Right lobe of liver (tissue), 6 donors: ENCODE measurements at regions not wholly inside any gene's neighbourhood (a gene's known extent, or its start where the extent isn't known, plus 50 kb on each side); places are given as distances from the start of the nearest gene placed in this dataset.

Experiments
- ATAC-seq, 4 donors: fragments of 200-7000 bp; cut with Tn5 transposase; one replicate each; pipeline ENCODE4 v1.9.1; 2020; ENCODE audit warnings: mild to moderate bottlenecking in 4 of 4, moderate library complexity in 4 of 4
- DNase-seq, 3 donors: peaks; one replicate each; pipeline ENCODE4 v3.0.0-alpha.2; 2020
- H3K27ac ChIP-seq, 3 donors: fragments of 200-600 bp; one replicate each; pipeline ENCODE4 v1.8.0; 2022
- H3K27me3 ChIP-seq, 2 donors: fragments of 200-600 bp; one replicate each; pipeline ENCODE4 v1.8.0; 2022
- H3K36me3 ChIP-seq, 4 donors: fragments of 200-600 bp; sonication (generic) in 1 of 4; one replicate each; pipeline versions ENCODE4 v1.5.1 to v1.8.0; 2017 to 2022; ENCODE audit warnings: control low read depth in 1 of 4
- H3K4me1 ChIP-seq, 4 donors: fragments of 200-600 bp; sonication (generic) in 1 of 4; one replicate each; pipeline versions ENCODE4 v1.5.1 to v1.8.0; 2017 to 2022; ENCODE audit warnings: control low read depth in 1 of 4
- H3K4me3 ChIP-seq, 3 donors: fragments of 200-600 bp; one replicate each; pipeline ENCODE4 v1.8.0; 2022
- H3K9me3 ChIP-seq, 4 donors: fragments of 200-600 bp; sonication (generic) in 1 of 4; one replicate each; pipeline versions ENCODE4 v1.5.1 to v1.8.0; 2017 to 2022; ENCODE audit warnings: control low read depth in 1 of 4
- POLR2A ChIP-seq: fragments of 450-650 bp; IDR thresholded peaks from one replicate; pipeline ENCODE4 v1.6.1; 2017; ENCODE audit warnings: antibody characterized with exemption, mild to moderate bottlenecking
- WGBS: methylation state at CpG from one replicate; pipeline ENCODE4 v1.1.6; 2018; ENCODE audit warnings: low coverage, low lambda C conversion rate; ENCODE audit not compliant: insufficient coverage; ENCODE audit errors: missing lambda C conversion rate; 5-methylcytosine and 5-hydroxymethylcytosine counted together
- intact Hi-C, 2 donors: fragments of 100-400 bp; cut with DNase I; formaldehyde crosslinking; loops; one replicate each; pipeline versions ENCODE4 v1.11.2 to v1.14.1; 2022
- TF ChIP-seq, protein P1 (sequence below), 4 donors: fragments of 200-600 bp in 3 of 4; fragments of 450-650 bp in 1 of 4; IDR thresholded peaks; one replicate each; pipeline versions ENCODE4 v1.5.1 to v1.8.0; 2016 to 2022; ENCODE audit warnings: antibody characterized with exemption in 4 of 4, mild to moderate bottlenecking in 2 of 4
- donor health status: DM: no; HTN: yes; CAD: no.
- donor health status: DM: no; HTN: no; CAD: no.
- donor health status: DM: no; HTN: no; CAD: no.
- donor health status: DM: no; HTN: yes; CAD: no.
- donor health status: DM: no; HTN: yes; CAD: no.

DNA sequence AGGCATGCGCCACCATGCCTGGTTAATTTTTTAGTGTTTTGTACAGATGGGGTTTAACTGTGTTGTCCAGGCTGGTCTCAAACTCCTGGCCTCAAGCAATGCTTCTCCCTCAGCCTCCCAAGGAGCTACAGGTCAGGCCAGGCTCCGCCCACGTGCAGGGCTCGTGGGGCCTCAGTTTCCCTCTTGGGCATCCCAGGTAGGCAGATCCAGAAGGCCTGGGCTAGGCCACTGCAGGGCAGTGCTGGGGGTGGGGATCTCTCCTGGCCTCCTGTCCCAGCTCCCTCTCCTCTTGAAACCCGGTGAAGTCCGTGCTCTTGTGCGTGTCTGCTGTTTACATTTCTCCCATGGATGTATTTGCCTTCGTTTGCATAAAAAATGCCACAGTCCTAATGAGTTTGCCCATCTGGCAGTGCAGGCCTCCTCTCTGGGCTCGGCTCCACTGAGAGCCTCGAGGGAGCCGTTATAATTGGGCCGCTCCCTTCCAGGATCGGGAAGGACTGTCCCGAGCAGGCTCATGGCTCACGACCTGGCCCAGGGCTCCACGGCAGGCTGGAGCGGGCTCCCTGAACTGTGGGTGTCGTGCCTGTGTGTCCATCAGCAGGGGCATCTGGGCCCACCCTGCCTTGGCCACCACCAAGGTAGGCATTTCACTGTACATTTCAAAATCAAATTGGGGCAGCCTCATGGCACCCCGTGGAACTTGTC is 52.6 kb upstream of the RUFY1 start:
- intact Hi-C loops: loop anchor here in 1 of 2 donors (5.0 kb wide), 1 partner anchor 330 kb away; no protein-coding TSS in a partner anchor
- 75% methylated on average over 2 of the region's 19 CpGs for WGBS
- no peak for ATAC-seq

DNA sequence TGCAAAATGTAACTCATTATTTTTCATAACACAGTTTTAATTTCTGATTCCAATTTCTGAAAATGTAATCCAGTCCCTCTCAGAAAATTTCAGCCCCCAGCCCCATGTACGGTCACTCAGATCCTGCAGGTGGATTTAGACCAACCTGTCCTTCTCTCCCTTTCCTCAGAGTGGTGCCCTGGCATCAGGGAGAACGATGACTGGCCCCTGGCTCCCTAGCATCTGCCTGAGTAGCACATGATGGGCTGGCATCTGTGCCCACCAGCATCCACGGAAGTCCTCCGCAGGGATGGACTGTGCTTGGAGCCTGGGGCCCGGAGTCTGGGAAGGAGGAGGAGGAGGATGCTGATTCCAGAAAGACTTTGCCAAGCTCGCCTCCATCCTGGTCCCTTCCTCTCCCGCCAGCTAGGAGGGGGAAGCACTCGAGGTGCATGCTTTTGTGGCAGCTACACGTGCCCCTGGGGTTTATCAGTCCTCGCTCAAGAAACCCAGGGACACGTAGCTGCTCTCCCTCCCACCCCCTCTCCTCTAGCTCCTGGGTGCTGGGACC is 54.4 kb upstream of the RUFY1 start:
- Histone ChIP-seq H3K4me1 (no peaks in the 10 kb centered on the region), H3K36me3 (no peaks in the 10 kb centered on the region), H3K4me3 (no peak overlapping the region), H3K27me3 (no peaks in the 10 kb centered on the region), H3K9me3 (no peaks in the 10 kb centered on the region), H3K27ac (no peak overlapping the region)
- WGBS: 59% methylated on average over 3 of the region's 11 CpGs
- DNase-seq: no peak
- ATAC-seq: peak in 3 of 4 donors; percentile 14 to 27 (median 17)
- intact Hi-C loops: loop anchor here in 1 of 2 donors (5.0 kb wide), 1 partner anchor 329 kb away; no protein-coding TSS in a partner anchor
- TF ChIP-seq POLR2A: no peak
- TF ChIP-seq, protein P1, sequence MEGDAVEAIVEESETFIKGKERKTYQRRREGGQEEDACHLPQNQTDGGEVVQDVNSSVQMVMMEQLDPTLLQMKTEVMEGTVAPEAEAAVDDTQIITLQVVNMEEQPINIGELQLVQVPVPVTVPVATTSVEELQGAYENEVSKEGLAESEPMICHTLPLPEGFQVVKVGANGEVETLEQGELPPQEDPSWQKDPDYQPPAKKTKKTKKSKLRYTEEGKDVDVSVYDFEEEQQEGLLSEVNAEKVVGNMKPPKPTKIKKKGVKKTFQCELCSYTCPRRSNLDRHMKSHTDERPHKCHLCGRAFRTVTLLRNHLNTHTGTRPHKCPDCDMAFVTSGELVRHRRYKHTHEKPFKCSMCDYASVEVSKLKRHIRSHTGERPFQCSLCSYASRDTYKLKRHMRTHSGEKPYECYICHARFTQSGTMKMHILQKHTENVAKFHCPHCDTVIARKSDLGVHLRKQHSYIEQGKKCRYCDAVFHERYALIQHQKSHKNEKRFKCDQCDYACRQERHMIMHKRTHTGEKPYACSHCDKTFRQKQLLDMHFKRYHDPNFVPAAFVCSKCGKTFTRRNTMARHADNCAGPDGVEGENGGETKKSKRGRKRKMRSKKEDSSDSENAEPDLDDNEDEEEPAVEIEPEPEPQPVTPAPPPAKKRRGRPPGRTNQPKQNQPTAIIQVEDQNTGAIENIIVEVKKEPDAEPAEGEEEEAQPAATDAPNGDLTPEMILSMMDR (IDR thresholded peaks at IDR 0.05): no peak

More for the DNA sequence above, 52.6 kb upstream of the RUFY1 start:
- TF ChIP-seq, protein P1 (IDR thresholded peaks at IDR 0.05): no peak
- TF ChIP-seq POLR2A: no peak
- no peak for DNase-seq
- no peak overlapping the region for H3K27ac ChIP-seq
- H3K36me3 ChIP-seq: no peaks in the 10 kb centered on the region
- H3K4me3 ChIP-seq: no peak overlapping the region
- H3K9me3 ChIP-seq: no peaks in the 10 kb centered on the region
- H3K4me1 ChIP-seq: no peaks in the 10 kb centered on the region
- no peaks in the 10 kb centered on the region for H3K27me3 ChIP-seq

DNA sequence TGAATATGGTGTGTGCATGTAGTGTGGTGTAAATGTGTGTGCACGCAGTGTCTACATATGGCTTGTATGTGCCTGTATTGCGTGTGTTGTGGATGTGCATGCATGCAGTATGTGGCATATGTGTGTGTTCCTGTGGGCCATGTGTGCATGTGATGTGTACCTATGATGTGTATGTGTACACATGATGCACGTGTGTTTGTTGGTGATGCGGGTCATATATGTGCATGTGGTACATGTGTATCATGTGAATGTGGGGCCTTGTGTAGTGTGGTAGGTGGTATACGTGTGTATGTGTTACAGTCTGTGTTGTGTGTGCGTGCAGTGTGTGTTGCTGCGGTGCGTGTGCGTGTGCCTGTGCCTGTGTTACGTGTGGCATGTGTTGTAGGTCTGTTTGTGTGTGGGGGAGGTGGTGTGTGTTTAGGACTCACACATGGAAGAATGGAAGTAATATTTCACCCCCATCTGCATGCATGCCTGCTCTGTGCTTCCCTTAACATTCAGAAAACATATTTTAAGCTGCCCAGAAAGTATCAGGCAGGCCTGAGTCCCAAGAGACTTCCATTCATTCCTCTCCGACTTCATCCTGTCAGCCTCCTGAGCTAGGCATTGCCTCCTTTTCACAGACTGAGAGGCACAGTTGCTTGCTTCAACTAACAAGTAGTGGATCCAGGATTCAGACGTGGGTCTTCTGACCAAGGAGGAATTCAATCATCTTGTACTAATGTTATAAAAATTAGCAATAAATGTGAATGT is 55.4 kb upstream of the RUFY1 start:
- WGBS: 77% methylated on average over 11 of the region's 12 CpGs
- Histone ChIP-seq H3K9me3 (no peaks in the 10 kb centered on the region), H3K36me3 (no peaks in the 10 kb centered on the region), H3K27me3 (no peaks in the 10 kb centered on the region), H3K27ac (no peak overlapping the region), H3K4me3 (no peak overlapping the region), H3K4me1 (no peaks in the 10 kb centered on the region)
- no peak for ATAC-seq
- no peak for TF ChIP-seq POLR2A
- TF ChIP-seq, protein P1 (IDR thresholded peaks at IDR 0.05): no peak
- no peak for DNase-seq
- intact Hi-C loops: loop anchor here (5.0 kb wide), 1 partner anchor 328 kb away; no protein-coding TSS in a partner anchor

DNA sequence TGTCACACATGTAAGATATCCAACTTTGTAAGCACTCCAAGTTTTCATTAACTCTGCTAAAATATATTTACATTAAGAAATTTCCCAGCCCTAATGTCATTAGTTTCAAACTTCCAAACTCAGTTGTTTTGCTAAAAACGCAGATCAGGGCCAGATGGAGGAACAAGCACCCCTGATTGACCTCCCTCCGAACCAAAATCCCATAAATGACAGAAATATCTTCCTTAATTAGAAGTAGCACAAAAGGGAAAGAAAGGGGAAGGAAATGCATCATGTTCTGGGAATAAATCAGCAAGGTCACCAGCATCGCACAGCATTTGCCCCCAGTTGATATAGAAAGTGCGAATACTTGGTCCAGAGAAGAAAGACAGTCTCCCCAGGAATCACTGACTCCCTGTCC is 61.4 kb upstream of the RUFY1 start:
- 44% methylated on average over 4 of the region's 4 CpGs for WGBS
- Histone ChIP-seq H3K9me3 (no peaks in the 10 kb centered on the region), H3K36me3 (no peaks in the 10 kb centered on the region), H3K27ac (no peak overlapping the region), H3K4me1 (no peaks in the 10 kb centered on the region), H3K27me3 (no peaks in the 10 kb centered on the region), H3K4me3 (no peak overlapping the region)
- TF ChIP-seq, protein P1 (IDR thresholded peaks at IDR 0.05): no peak
- no peak for TF ChIP-seq POLR2A
- no peak for DNase-seq
- intact Hi-C loops: no loop called here
- ATAC-seq: peak; percentile 53 to 76 (median 61)
